Left colon (tissue), 2 donors: ENCODE measurements at regions not wholly inside any gene's neighbourhood (a gene's known extent, or its start where the extent isn't known, plus 50 kb on each side); places are given as distances from the start of the nearest gene placed in this dataset.

ENCODE experiments used
- ATAC-seq: fragments of 200-7000 bp; cut with Tn5 transposase; one replicate; pipeline ENCODE4 v1.9.1; 2020; ENCODE audit warnings: mild to moderate bottlenecking, moderate library complexity
- DNase-seq, 2 donors: peaks; one replicate each; pipeline ENCODE4 v3.0.0-alpha.2; 2020
- intact Hi-C, 2 donors: fragments of 100-400 bp; cut with DNase I in 1 of 2; cut with micrococcal nuclease in 1 of 2; formaldehyde crosslinking; loops; one replicate each; pipeline versions ENCODE4 v1.11.2 to v1.14.0; 2022; cut with DNase I, micrococcal nuclease
- donor health status: DM: no; HTN: no; CAD: no.
- donor health status: DM: yes; HTN: yes; CAD: no.

DNA sequence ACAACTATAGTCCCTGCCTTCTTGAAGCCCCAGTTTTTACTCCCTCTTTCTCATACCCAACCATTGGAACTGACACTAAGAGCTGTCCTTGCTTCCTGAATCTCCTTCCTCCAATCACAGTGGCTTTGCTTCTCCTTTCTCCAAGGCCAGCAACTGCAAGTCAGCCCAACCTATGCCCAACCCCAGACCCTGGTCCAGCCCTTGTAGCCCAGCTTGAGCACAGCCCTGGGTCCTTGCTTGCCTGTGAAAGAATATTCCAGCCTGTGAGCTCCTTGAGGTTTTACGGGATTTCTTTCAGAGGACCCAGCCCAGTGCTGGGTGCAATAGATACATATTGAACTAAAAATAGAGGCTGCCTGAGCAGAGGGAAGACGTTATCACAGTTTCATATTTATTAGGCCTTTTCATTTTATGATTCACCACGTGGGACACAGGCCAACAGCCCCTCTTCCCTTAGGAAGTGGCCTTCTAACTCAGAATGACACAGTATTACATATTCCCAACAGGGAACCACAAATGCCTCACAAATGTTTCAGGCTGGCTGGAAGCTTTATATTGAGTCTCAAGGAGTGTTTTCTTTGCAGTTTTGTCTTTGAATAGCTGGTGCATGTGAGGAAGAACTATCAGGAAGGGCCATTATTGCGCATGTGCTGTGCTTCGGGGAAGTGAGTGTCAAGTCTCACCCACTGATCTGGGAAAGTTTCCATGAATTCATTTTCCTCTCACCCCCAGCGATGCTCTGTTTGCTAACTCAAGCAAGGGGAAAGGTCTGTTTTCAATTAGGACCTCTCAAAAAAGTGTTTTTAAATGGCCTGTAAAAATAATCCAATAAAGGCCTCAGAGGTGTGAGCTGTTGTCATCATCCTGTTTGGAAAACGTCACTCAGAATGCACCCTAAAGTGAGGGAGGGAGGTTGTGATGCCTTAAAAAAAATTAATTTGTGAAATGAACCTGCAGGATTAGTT lies 92.3 kb upstream of the NFIA start:
- DNase-seq: no peak
- intact Hi-C loops: no loop called here
- peak; percentile 50 for ATAC-seq

DNA sequence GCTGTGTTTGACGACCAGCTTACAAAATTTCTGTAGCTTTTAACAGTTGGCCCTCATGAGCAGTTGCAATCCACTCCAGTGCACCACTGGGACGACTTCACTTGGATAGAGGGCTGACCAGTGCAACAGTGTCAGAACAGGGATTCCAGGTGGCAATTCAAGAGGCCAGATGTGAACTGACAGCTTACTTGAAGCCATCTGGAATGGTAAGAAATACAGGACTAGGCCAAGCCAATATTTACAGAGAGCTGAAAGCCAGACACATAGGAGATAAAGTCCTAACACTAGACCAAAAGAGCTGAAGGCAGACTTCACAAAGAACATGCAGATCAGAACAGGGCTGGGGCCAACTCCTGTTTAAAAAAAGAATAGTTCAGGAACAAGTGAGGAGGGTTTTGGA lies 93.5 kb upstream of the NFIA start:
- intact Hi-C loops: no loop called here
- no peak for ATAC-seq

DNA sequence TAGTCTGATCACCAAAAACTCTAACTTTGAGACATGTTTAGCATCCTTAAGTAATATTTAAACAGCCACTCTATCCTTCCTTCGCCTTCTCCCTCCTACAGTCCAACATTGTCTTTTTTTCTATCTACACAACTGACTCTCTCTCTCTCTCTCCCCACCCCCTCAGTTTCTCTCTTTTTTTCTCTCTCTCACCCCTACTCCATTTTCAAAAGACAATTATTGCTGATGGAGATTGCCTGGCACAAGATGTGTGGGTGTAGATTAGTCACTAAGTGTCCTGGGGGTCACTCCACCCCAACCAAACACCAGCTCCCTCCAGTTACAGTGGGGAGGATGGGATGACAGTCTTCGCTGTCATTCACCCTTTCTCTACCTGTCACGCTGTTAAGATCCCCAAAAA lies 94.5 kb upstream of the NFIA start:
- ATAC-seq (no peak), DNase-seq (no peak)
- intact Hi-C loops: no loop called here

More for the DNA sequence above, 93.5 kb upstream of the NFIA start:
- DNase-seq: no peak

DNA sequence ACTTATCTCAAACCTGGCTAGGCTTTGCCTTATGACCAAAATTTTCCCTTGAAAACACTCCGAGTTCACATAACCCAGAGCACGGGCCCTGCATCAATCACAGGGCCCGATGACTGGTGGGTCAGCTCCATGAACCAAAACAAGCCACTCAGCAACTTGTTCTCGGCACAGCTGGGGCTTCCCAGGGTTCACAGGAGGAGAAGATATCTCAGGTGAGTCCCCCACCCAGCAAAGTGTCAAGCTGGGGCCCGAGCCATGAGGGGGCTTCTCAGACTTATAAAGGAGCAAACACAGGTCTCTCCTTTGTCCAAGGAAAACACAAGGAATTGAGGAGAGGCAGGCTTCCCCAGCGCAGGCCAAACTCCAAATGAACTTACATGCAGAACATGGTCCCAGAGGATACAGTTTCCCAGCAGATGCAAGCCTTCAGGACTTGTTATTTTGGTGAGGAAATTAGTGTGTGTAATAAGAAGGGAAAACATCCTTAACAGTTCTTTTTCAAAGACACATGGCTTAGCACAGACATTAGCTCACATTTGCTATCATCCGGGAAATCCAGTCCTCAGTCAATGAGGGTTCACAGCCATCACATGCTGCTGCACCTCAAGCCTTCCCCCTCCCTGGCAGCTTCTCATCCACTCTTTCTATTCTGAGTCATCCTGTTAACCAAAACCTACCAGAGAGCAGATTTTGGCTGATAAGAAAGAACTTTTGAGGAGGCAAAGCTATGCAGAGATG lies 98.1 kb upstream of the NFIA start:
- DNase-seq (peak in 1 of 2 donors; percentile 38), ATAC-seq (no peak)
- intact Hi-C loops: no loop called here

DNA sequence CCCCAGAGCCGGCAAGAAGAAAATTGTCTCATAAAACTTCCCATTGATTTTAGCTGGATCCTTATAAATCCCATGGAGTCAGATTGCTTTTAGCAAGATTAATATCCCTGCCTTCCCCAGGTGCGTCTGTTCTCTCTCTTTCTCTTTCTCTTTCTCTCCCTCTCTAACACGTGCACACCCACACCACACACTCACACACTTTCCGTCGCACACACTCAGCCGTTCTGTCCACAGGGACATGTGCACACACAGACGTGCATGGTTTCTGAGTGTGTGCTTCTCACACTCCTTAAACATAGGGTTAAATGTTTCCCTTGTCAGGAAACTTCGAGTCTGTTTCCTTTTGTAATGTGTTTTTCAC lies 98.7 kb upstream of the NFIA start:
- intact Hi-C loops: no loop called here
- ATAC-seq (no peak), DNase-seq (no peak)

GRCh38 chr1:60982539-60982938 lies 99.8 kb upstream of the NFIA start:
- ATAC-seq: peak; percentile 29
- intact Hi-C loops: no loop called here
- DNase-seq: no peak

GRCh38 chr1:60981357-60981756 lies 101.0 kb upstream of the NFIA start:
- ATAC-seq (no peak), DNase-seq (no peak)
- intact Hi-C loops: no loop called here

- peak; percentile 85 for ATAC-seq
- intact Hi-C loops: loop anchor here in 1 of 2 donors (10.0 kb wide), 1 partner anchor 476 kb away; no protein-coding TSS in a partner anchor
These were observed 103.7 kb upstream of the NFIA start for GRCh38 chr1:60978421-60979357.

DNA sequence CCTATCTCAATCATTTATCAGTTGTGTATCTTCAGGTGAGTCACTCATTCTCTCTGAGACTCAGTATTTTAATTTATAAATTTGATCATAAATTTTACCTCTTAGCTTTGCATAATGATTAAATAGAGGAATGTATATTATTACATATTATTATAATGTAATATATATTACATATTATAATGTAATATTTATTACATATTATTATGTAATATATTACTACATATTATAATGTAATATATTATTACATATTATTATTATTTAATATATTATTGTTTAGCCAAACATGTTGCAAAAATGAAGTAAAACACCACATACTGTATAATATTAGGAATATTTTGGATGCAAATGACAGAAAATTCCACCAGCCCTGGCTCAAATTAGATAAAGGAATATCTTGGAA lies 104.7 kb upstream of the NFIA start:
- ATAC-seq (no peak), DNase-seq (no peak)
- intact Hi-C loops: loop anchor here in 1 of 2 donors (10.0 kb wide), 1 partner anchor 477 kb away; no protein-coding TSS in a partner anchor

More at GRCh38 chr1:60978421-60979357, 103.7 kb upstream of the NFIA start:
- DNase-seq: peak in 1 of 2 donors; percentile 31

DNA sequence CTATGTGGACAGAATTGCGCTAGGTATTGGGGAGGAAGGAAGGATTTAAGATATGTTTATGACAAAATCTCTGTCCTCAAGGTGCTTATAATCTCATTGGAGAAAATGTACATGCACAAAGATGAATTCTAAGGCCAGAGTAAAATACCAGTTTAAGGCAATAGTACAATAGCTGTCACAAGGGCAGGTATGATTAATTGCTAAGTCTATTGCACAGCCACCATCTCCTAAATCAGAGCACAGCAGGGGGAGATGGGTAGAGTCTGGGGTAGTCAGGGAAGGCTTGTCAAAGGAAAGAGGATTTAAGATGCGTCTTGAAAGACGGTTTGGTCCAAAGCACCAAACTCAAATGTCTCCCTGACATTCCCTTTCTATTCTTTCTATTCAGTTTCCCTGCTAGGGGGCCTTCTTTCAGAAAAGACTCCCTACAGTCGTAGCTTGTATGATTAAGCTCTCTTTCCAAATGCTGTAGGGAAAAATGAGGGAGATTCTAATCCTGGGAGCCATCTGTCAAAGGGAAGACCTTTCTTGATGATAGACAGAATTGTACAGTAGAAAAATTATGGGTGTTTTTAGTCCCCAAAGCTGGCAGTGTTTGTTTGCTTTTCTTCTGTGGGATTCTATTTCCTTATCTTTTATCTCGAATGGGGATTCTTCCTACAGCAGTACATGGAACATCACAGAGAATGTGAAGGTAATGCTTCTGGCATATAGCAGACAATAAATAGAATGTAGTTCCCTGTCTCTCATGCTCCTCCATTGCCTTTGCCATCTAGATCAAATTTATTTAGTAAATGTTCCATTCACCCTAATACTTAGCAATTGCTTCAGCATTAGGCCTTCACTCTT lies 107.6 kb upstream of the NFIA start:
- ATAC-seq (no peak), DNase-seq (no peak)
- intact Hi-C loops: loop anchor here in 1 of 2 donors (5.0 to 10.0 kb wide), 3 partner anchors 68 to 878 kb away; no protein-coding TSS in a partner anchor

DNA sequence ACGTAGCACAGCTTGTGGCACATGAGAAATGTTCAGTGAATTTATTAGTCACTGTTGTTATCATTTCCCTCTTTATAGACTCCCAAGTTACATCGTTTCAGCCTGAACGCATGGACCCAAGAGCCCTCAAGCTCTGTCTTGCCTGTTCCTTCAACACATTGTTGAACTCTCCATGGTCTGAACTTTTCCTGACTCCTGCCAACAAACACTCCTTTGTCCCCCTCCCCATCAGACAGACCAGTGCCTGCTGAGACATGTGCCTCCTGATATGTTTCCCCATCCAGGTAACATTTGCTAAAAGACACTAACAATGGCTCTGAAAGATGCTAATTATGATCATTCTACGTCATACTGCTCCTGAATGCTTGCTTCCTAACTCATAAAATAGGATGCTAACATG lies 108.7 kb upstream of the NFIA start:
- DNase-seq: no peak
- intact Hi-C loops: loop anchor here in 1 of 2 donors (5.0 to 10.0 kb wide), 3 partner anchors 69 to 879 kb away; no protein-coding TSS in a partner anchor

GRCh38 chr1:60972841-60973364 lies 109.5 kb upstream of the NFIA start:
- no peak for DNase-seq
- intact Hi-C loops: loop anchor here in 1 of 2 donors (5.0 to 10.0 kb wide), 3 partner anchors 69 to 879 kb away; no protein-coding TSS in a partner anchor
- no peak for ATAC-seq

More for the DNA sequence above, 108.7 kb upstream of the NFIA start:
- ATAC-seq: no peak

DNA sequence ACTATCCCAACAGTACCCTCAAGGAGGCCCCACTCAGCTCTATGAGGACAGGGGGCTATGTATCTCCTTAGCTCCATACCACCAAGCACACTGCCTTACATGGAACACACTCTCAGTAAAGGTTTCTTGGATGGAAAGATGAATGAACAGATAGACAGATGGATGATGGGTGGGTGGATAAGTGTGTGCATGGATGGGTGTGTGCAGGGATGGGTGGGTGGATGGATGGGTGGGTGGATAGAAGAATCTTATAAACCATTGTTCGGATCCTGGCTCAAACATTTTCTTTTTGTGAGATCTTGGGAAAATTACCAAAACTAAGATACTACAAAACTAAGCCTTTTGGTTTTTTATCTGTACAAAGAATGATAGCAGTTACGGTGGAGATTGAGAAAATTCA lies 111.0 kb upstream of the NFIA start:
- intact Hi-C loops: loop anchor here in 1 of 2 donors (5.0 to 10.0 kb wide), 3 partner anchors 71 to 881 kb away; no protein-coding TSS in a partner anchor
- ATAC-seq: no peak
- DNase-seq: no peak

- DNase-seq (no peak), ATAC-seq (peak; percentile 64)
These were observed 112.3 kb upstream of the NFIA start for GRCh38 chr1:60969971-60970509.

GRCh38 chr1:60965280-60965854 lies 117.0 kb upstream of the NFIA start:
- ATAC-seq (no peak), DNase-seq (no peak)
- intact Hi-C loops: no loop called here

More at GRCh38 chr1:60969971-60970509, 112.3 kb upstream of the NFIA start:
- intact Hi-C loops: loop anchor here in 1 of 2 donors (5.0 to 10.0 kb wide), 3 partner anchors 72 to 882 kb away; no protein-coding TSS in a partner anchor

- intact Hi-C loops: no loop called here
- DNase-seq (no peak), ATAC-seq (no peak)
These were observed 119.0 kb upstream of the NFIA start for GRCh38 chr1:60963167-60963940.
